IMR-90 (cell line): ENCODE measurements at regions not wholly inside any gene's neighbourhood (a gene's known extent, or its start where the extent isn't known, plus 50 kb on each side); places are given as distances from the start of the nearest gene placed in this dataset.
"Not testable (repeated sequence)": the region's sequence is repeated elsewhere in the genome, so short reads cannot be mapped to it uniquely, and the experiment has no call there.

Experiments
- BHLHE40 ChIP-seq: fragments of 150-350 bp; IDR thresholded peaks from 2 replicates; pipeline ENCODE4 v1.6.1; 2016; ENCODE audit warnings: mild to moderate bottlenecking, low read depth, low read length
- CEBPB ChIP-seq: IDR thresholded peaks from 2 replicates; pipeline ENCODE4 v1.6.1; 2012; ENCODE audit warnings: low read depth, low read length, improper control_type of control experiment
- CHD1 ChIP-seq: IDR thresholded peaks from 2 replicates; pipeline ENCODE4 v1.6.1; 2012; ENCODE audit warnings: low read depth, low read length, improper control_type of control experiment
- MAFK ChIP-seq: IDR thresholded peaks from 2 replicates; pipeline ENCODE4 v1.6.1; 2012; ENCODE audit warnings: low read depth, low read length, improper control_type of control experiment
- NFE2L2 ChIP-seq: fragments of 150-350 bp; IDR thresholded peaks from 2 replicates; pipeline ENCODE4 v1.6.1; 2016; ENCODE audit warnings: low read depth, mild to moderate bottlenecking, low read length
- POLR2A ChIP-seq: IDR thresholded peaks from 2 replicates; pipeline ENCODE4 v1.6.1; 2012; ENCODE audit warnings: mild to moderate bottlenecking, low read depth, low read length
- RAD21 ChIP-seq: IDR thresholded peaks from 2 replicates; pipeline ENCODE4 v1.6.1; 2012; ENCODE audit warnings: low read length, improper control_type of control experiment
- TF ChIP-seq, protein P1 (sequence below): conservative IDR thresholded peaks from 2 replicates; pipeline ENCODE4 v1.5.1; 2012; ENCODE audit warnings: mild to moderate bottlenecking, low read depth, low read length, improper control_type of control experiment
- TF ChIP-seq, protein P2 (sequence below): fragments of 150-350 bp; IDR thresholded peaks from 2 replicates; pipeline ENCODE4 v1.6.1; 2016; ENCODE audit warnings: low read depth, mild to moderate bottlenecking, low read length, moderate library complexity, borderline replicate concordance

DNA sequence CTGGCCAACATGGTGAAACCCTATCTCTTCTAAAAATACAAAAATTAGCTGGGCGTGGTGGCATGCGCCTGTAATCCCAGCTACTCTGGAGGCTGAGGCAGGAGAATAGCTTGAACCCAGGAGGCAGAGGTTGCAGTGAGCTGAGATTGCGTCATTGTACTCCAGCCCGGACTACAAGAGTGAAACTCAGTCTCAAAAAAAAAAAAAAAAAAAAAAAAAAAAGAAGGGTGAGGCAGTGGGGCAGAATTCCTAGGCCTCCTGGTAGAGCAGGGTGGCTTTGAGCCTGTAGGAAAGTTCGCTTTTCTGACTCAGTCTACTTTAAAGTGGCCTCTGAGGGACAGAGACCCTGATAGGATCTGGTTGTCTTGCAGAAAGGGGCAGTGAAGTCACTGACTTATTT lies 60.8 kb upstream of the GTF3A start:
- not testable (repeated sequence) for TF ChIP-seq POLR2A, CEBPB, BHLHE40, NFE2L2, MAFK, CHD1, RAD21
- TF ChIP-seq, protein P1, sequence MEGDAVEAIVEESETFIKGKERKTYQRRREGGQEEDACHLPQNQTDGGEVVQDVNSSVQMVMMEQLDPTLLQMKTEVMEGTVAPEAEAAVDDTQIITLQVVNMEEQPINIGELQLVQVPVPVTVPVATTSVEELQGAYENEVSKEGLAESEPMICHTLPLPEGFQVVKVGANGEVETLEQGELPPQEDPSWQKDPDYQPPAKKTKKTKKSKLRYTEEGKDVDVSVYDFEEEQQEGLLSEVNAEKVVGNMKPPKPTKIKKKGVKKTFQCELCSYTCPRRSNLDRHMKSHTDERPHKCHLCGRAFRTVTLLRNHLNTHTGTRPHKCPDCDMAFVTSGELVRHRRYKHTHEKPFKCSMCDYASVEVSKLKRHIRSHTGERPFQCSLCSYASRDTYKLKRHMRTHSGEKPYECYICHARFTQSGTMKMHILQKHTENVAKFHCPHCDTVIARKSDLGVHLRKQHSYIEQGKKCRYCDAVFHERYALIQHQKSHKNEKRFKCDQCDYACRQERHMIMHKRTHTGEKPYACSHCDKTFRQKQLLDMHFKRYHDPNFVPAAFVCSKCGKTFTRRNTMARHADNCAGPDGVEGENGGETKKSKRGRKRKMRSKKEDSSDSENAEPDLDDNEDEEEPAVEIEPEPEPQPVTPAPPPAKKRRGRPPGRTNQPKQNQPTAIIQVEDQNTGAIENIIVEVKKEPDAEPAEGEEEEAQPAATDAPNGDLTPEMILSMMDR = not testable (repeated sequence)
- TF ChIP-seq, protein P2, sequence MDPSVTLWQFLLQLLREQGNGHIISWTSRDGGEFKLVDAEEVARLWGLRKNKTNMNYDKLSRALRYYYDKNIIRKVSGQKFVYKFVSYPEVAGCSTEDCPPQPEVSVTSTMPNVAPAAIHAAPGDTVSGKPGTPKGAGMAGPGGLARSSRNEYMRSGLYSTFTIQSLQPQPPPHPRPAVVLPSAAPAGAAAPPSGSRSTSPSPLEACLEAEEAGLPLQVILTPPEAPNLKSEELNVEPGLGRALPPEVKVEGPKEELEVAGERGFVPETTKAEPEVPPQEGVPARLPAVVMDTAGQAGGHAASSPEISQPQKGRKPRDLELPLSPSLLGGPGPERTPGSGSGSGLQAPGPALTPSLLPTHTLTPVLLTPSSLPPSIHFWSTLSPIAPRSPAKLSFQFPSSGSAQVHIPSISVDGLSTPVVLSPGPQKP = not testable (repeated sequence)
